ENCODE measurements at regions not wholly inside any gene's neighbourhood (a gene's known extent, or its start where the extent isn't known, plus 50 kb on each side); places are given as distances from the start of the nearest gene placed in this dataset.

DNA sequence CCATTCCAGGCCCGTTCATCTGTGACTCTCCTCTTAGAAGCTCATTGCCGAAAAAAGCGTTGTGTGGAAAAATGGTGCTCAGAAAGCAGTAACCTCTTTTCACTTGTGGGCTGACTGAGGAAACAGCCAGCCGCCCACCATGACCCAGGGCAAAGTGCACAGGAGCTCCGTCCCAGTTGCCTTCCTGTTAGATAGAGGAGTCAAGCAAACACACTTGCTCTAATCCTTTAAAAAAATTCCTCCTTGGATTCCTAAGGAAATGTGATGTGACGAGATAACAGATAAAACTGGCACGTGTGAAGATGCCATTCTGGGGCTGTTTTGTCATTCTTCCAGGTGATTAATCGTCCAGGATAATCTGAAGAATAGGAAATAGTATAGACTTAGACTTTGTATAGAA, 396.8 kb upstream of the DDHD1 start:
- H3K36me3 Mint-ChIP-seq (ENCODE audit: low read depth), result no peaks in the 10 kb centered on the region
- no peaks in the 10 kb centered on the region for H3K9me3 Mint-ChIP-seq
- H3K27me3 Mint-ChIP-seq (ENCODE audit: low read depth), result peaks cover 2% of the 10 kb centered on the region
- no peak overlapping the region for H3K27ac Mint-ChIP-seq
- no peak for DNase-seq (ENCODE audit: low spot score)
- intact Hi-C loops (cut with micrococcal nuclease), result no loop called here
- H3K4me3 Mint-ChIP-seq (ENCODE audit: low read depth), result no peak overlapping the region
- no peaks in the 10 kb centered on the region for H3K4me1 Mint-ChIP-seq (ENCODE audit: low read depth)

DNA sequence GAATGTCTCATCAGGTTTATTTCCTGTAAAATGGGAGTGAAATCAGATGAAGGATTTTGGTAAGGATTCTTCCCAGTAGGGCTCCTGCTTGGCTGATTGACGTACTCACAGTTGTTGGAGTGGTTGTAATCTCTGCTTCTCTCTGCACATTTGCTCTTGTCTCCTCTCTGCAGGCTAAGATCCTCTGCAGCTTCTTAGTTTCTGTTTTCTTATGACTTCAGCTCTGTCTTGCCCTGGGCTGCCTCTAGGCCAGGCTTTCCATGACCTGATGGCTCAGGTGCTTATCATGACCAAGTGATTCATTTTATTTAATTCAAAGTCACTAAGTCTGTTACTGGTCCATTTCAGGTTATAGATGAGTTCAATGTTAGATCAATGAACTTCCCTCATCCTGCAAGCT, 394.5 kb upstream of the DDHD1 start:
- H3K36me3 Mint-ChIP-seq (ENCODE audit: low read depth), result no peaks in the 10 kb centered on the region
- no peak overlapping the region for H3K4me3 Mint-ChIP-seq (ENCODE audit: low read depth)
- no peaks in the 10 kb centered on the region for H3K9me3 Mint-ChIP-seq
- DNase-seq (ENCODE audit: low spot score), result no peak
- H3K4me1 Mint-ChIP-seq (ENCODE audit: low read depth), result no peaks in the 10 kb centered on the region
- H3K27ac Mint-ChIP-seq, result no peak overlapping the region
- intact Hi-C loops (cut with micrococcal nuclease), result no loop called here
- peaks cover 2% of the 10 kb centered on the region for H3K27me3 Mint-ChIP-seq (ENCODE audit: low read depth)

DNA sequence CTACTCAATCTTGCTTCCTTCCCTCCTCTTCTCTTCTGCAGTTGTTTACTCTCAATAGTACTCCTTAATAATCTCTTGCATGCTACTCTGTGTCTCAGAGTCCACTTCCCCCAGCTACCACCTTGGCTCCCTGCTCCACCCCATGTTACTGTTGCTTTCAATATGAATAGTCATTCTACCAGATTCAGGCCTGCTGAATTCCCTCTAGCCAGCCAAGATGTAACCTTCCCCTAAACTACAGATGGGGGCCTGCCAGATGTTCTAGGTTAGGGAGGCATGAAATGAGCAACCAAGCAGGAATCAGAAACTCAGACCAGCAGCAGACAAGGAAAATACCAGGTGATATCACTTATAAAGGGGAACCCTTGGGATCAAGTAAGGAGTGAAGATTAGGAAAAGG, 392.1 kb upstream of the DDHD1 start:
- no peaks in the 10 kb centered on the region for H3K36me3 Mint-ChIP-seq (ENCODE audit: low read depth)
- H3K9me3 Mint-ChIP-seq, result no peaks in the 10 kb centered on the region
- H3K4me1 Mint-ChIP-seq (ENCODE audit: low read depth), result no peaks in the 10 kb centered on the region
- H3K27me3 Mint-ChIP-seq (ENCODE audit: low read depth), result peaks cover 5% of the 10 kb centered on the region
- no peak overlapping the region for H3K4me3 Mint-ChIP-seq (ENCODE audit: low read depth)
- intact Hi-C loops (cut with micrococcal nuclease), result no loop called here
- DNase-seq (ENCODE audit: low spot score), result no peak
- no peak overlapping the region for H3K27ac Mint-ChIP-seq

DNA sequence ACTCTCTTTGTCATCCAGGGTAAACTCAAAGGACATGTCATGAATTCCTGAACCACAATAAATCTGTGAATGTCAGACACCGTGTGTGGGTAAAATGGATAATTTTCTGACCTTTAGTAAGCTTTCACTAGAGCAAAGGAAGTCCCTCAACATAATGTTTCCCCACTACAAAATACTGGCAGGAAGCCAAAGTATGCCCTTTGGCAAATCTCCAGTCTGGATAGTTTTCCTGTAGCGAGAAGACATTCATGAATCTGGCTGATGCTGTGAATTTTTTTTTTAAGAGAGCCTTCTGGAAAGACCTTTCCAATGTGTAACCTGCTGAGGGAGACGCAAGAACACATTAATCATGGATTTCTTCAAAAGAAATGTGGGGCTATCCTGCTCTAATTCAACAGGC, 389.6 kb upstream of the DDHD1 start:
- Mint-ChIP-seq H3K27me3 (ENCODE audit: low read depth) (peaks cover 9% of the 10 kb centered on the region), H3K4me1 (ENCODE audit: low read depth) (peaks cover 3% of the 10 kb centered on the region), H3K36me3 (ENCODE audit: low read depth) (no peaks in the 10 kb centered on the region), H3K9me3 (no peaks in the 10 kb centered on the region), H3K27ac (no peak overlapping the region), H3K4me3 (ENCODE audit: low read depth) (no peak overlapping the region)
- DNase-seq (ENCODE audit: low spot score), result no peak
- intact Hi-C loops (cut with micrococcal nuclease), result no loop called here

DNA sequence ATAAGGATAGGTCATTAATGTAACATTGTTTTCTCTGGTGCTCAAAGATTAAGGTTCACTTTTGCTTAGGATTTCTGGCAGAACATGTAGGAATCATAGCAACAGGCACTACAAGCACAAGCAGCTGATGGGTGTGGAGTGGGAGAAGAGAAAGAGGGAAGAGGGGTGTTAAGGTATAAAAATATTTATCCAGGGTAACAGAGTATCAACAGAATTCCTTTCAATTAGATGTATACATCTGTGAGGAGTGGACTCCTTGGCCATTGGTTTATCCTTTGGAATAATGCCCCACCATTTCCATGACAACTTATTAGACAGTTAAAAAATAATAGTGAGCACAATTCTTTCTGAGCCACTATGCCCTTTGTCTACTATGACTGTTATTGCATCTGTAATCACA, 388.3 kb upstream of the DDHD1 start:
- Mint-ChIP-seq H3K9me3 (no peaks in the 10 kb centered on the region), H3K27me3 (ENCODE audit: low read depth) (peaks cover 7% of the 10 kb centered on the region), H3K36me3 (ENCODE audit: low read depth) (no peaks in the 10 kb centered on the region), H3K4me1 (ENCODE audit: low read depth) (peaks cover 3% of the 10 kb centered on the region), H3K27ac (no peak overlapping the region), H3K4me3 (ENCODE audit: low read depth) (no peak overlapping the region)
- intact Hi-C loops (cut with micrococcal nuclease), result no loop called here
- DNase-seq (ENCODE audit: low spot score), result no peak

DNA sequence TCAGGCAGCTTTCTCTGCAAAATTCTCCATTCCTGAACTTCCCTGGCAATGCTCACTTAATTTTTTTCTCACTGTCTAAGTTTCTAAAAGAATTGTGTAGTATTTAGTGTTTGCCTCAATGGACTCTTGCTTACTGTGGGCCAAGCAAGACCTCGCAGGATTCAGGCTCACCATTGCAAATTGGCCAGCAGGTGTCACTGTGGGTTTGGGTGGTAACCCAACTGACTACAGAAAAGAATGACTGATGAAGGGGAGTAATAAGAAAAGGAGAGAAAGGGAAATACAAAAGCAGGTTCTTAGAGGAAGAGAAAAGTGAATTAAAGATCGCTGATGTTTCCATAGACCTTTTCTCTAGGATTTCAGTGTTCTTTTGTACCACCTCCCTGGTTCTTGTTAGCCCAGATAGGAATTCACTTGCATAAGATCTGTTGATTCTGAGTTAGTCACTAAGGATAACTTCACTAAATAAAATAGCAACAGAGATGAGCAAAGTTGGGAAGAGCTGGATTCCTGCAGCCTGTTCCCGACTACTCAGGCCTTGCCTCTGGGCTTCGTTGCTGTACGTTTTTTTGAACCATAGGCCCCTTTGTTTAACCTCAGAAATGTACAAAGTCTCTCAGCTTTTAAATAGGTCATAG, 386.5 kb upstream of the DDHD1 start:
- Mint-ChIP-seq H3K27me3 (ENCODE audit: low read depth) (peaks cover 7% of the 10 kb centered on the region), H3K9me3 (no peaks in the 10 kb centered on the region), H3K27ac (no peak overlapping the region), H3K4me1 (ENCODE audit: low read depth) (peaks cover 3% of the 10 kb centered on the region), H3K4me3 (ENCODE audit: low read depth) (no peak overlapping the region), H3K36me3 (ENCODE audit: low read depth) (no peaks in the 10 kb centered on the region)
- peak; percentile 32 for DNase-seq (ENCODE audit: low spot score)
- intact Hi-C loops (cut with micrococcal nuclease), result loop anchor here (5.0 kb wide), 2 partner anchors 107 to 638 kb away; no protein-coding TSS in a partner anchor

DNA sequence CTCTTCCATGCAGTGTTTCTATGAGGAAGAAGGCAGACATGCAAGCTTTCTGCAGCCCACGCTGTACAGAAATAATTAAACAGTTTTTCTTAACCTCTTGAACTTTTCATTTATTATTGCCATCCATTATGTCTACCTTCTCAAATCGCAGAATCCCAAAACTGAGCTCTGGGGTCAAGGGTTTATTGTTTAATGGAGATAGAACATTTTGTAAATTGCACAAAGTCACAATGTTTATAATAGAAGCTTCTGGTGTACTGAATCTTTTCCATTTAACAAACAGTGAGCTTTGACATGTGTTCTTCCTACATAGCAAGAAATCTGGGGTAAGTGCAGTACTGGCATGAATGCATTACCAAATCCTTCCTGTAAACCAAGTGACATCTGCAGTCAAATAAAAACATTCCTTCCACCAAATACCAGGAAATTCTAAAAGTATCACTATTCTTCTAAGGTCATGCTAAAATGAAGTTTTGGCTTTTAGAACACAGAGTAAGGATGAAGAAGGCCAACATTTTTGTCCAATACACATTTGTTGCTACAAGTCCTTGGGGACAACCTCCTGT, 385.3 kb upstream of the DDHD1 start:
- intact Hi-C loops (cut with micrococcal nuclease), result loop anchor here (5.0 kb wide), 2 partner anchors 106 to 639 kb away; no protein-coding TSS in a partner anchor
- no peak for DNase-seq (ENCODE audit: low spot score)
- Mint-ChIP-seq H3K36me3 (ENCODE audit: low read depth) (no peaks in the 10 kb centered on the region), H3K27ac (no peak overlapping the region), H3K4me1 (ENCODE audit: low read depth) (peaks cover 3% of the 10 kb centered on the region), H3K27me3 (ENCODE audit: low read depth) (peaks cover 7% of the 10 kb centered on the region), H3K4me3 (ENCODE audit: low read depth) (no peak overlapping the region), H3K9me3 (no peaks in the 10 kb centered on the region)

DNA sequence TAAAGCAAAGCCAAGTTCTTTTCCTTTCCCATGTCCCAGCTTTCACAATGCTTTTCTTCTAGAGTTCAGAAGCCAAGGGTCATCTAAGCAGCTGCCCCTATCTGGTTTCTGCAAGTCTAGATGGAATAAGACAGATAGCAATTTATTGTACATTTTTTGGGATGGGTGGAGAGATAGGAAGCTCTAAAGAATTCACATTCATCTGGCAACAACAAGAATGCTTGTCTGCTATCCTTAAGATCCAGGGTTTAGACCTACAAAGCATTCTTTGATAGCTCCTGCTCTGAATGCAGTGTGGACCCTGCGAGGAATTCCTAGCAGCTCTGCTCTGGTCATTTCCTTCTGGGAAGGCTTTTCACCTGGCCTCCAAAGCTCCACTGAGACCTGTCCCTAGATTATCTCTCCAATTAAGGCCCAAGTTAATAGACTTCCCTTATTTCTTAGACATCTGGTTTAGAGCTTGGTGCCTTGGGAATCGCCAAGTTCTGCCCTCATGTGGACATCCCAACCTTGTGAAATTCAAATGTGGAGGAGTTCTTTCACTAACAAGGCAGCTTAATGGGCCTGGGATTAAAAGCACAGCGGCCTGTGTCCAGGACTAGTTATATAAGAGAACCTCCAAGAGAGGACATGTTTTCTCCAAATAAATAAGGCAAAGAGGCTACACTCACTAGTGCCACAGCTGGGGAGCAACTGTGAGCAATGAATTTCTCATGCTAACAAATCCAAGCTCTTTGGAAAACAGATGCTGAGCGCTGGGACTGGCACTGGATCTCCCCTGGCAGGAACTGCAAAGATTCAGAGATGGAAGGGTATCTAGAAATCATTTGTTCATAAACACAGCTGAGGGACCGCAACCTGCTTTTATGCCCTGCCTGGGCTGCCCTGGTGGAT, 384.5 kb upstream of the DDHD1 start:
- H3K27ac Mint-ChIP-seq, result no peak overlapping the region
- H3K9me3 Mint-ChIP-seq, result no peaks in the 10 kb centered on the region
- DNase-seq (ENCODE audit: low spot score), result no peak
- intact Hi-C loops (cut with micrococcal nuclease), result loop anchor here (5.0 kb wide), 2 partner anchors 105 to 640 kb away; no protein-coding TSS in a partner anchor
- no peak overlapping the region for H3K4me3 Mint-ChIP-seq (ENCODE audit: low read depth)
- no peaks in the 10 kb centered on the region for H3K36me3 Mint-ChIP-seq (ENCODE audit: low read depth)
- peaks cover 7% of the 10 kb centered on the region for H3K27me3 Mint-ChIP-seq (ENCODE audit: low read depth)
- H3K4me1 Mint-ChIP-seq (ENCODE audit: low read depth), result peaks cover 6% of the 10 kb centered on the region

DNA sequence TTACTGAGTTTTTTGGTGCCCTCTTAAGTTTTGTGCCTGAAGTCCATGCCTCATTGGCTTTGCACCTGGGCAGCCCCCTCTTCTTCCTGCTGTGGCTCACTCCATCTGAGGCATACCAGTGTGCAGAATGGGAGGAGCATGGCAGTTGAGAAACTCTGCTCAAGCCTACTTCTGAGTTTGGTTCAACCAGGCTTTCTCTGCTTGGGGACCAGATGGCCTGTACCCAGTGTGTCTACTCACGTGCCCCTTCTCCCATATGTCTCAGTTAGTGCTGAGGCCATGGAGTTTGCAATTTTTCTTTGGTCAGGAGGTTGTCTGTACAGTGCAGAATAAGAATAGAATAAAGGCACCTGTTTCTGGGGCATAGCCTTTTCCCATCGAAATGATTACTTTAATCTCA, 383.3 kb upstream of the DDHD1 start:
- H3K9me3 Mint-ChIP-seq, result no peaks in the 10 kb centered on the region
- no peaks in the 10 kb centered on the region for H3K36me3 Mint-ChIP-seq (ENCODE audit: low read depth)
- peaks cover 7% of the 10 kb centered on the region for H3K27me3 Mint-ChIP-seq (ENCODE audit: low read depth)
- H3K4me1 Mint-ChIP-seq (ENCODE audit: low read depth), result peaks cover 6% of the 10 kb centered on the region
- DNase-seq (ENCODE audit: low spot score), result no peak
- H3K4me3 Mint-ChIP-seq (ENCODE audit: low read depth), result no peak overlapping the region
- no peak overlapping the region for H3K27ac Mint-ChIP-seq
- intact Hi-C loops (cut with micrococcal nuclease), result loop anchor here (5.0 kb wide), 2 partner anchors 104 to 641 kb away; no protein-coding TSS in a partner anchor

DNA sequence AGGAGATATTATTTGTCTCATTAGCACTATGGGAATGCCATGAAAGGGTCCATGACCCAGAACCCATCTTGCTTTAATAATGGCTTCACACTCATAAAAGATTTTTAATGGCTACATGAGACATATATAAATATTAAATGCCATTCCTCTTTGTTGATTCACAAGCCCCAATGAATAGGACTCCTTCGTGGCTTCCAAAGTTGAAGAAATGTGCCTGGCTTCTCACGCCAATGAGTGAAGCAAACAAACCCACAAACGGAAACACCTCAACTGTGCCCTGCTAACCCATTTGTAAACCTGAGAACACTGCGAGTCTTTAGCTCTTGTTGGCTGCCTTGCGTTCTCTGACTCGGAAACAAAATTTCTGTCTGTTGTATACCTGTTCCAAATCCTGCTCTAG, 381.7 kb upstream of the DDHD1 start:
- no peak for DNase-seq (ENCODE audit: low spot score)
- intact Hi-C loops (cut with micrococcal nuclease), result loop anchor here (5.0 kb wide), 2 partner anchors 103 to 642 kb away; no protein-coding TSS in a partner anchor
- Mint-ChIP-seq H3K4me3 (ENCODE audit: low read depth) (no peak overlapping the region), H3K9me3 (no peaks in the 10 kb centered on the region), H3K36me3 (ENCODE audit: low read depth) (no peaks in the 10 kb centered on the region), H3K27me3 (ENCODE audit: low read depth) (peaks cover 5% of the 10 kb centered on the region), H3K4me1 (ENCODE audit: low read depth) (peaks cover 6% of the 10 kb centered on the region), H3K27ac (no peak overlapping the region)

DNA sequence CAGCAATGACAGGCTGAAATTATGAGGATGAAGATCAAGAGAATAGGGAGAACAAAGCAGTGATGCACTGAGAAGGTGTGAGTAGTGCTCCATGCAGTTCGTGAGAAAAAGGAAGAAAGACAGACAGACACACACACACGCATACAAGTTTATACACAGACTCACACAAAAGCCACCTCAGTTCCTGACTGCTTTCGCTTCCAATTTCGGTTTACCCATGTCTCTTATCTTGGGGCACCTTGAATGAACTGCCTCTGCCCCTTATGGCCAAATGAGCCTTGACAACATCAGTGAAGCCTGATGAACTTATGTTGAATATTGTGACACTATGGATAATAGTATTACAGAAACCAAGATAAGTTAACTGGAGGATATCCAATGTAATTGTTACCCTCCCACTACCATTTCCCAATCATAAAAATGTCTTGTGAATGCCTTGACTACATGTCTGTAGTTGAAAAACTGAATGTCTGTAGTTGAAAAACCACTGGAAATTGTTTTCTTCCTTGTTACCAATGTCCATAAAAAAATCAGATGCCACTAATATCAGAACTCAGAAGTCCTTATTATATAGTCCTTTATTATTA, 380.4 kb upstream of the DDHD1 start:
- Mint-ChIP-seq H3K4me1 (ENCODE audit: low read depth) (peaks cover 3% of the 10 kb centered on the region), H3K27me3 (ENCODE audit: low read depth) (peaks cover 2% of the 10 kb centered on the region), H3K27ac (no peak overlapping the region), H3K9me3 (no peaks in the 10 kb centered on the region), H3K36me3 (ENCODE audit: low read depth) (no peaks in the 10 kb centered on the region), H3K4me3 (ENCODE audit: low read depth) (no peak overlapping the region)
- intact Hi-C loops (cut with micrococcal nuclease), result no loop called here
- DNase-seq (ENCODE audit: low spot score), result no peak

DNA sequence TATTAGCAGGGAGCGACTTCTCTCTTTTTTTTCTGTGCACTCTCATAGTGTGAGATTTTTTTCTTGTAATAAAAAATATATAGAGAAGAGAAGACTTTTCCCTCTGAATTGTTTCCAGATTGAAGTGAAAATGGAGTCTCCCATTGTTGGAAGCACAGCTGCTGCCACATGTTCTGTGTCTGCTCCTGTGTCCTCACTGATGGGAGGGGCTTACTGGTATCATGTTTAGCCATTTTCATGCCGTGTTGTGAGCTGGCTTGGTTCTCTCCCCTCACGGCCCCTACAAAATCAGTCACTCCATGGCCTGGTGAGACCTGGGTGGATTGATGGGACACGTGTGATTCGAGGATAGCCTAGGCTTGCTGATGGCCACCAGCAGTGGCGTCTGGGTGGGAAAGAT, 379.7 kb upstream of the DDHD1 start:
- Mint-ChIP-seq H3K36me3 (ENCODE audit: low read depth) (no peaks in the 10 kb centered on the region), H3K4me1 (ENCODE audit: low read depth) (peaks cover 3% of the 10 kb centered on the region), H3K4me3 (ENCODE audit: low read depth) (no peak overlapping the region), H3K27me3 (ENCODE audit: low read depth) (no peaks in the 10 kb centered on the region), H3K27ac (no peak overlapping the region), H3K9me3 (no peaks in the 10 kb centered on the region)
- intact Hi-C loops (cut with micrococcal nuclease), result no loop called here
- no peak for DNase-seq (ENCODE audit: low spot score)

Measured in activated T-helper 2 cell treated with anti-CD3 and anti-CD28 coated beads, Interferon-gamma antibody, Interleukin-2, Interleukin-4, amounts not matched to agents 10 μg/mL and 5 μg/mL and 100 μg/mL, durations not matched to agents 14 hours and 24 hours and 36 hours (primary cell).